Thoracic aorta (tissue), 2 donors: ENCODE measurements at regions not wholly inside any gene's neighbourhood (a gene's known extent, or its start where the extent isn't known, plus 50 kb on each side); places are given as distances from the start of the nearest gene placed in this dataset.

Source experiments
- ATAC-seq: fragments of 150-250 bp; one replicate; pipeline ENCODE4 v1.8.0; 2017; ENCODE audit warnings: low read depth; ENCODE audit not compliant: insufficient number of reproducible peaks, low FRiP score
- DNase-seq: peaks from one replicate; pipeline ENCODE4 v3.0.0-alpha.2; 2020; ENCODE audit warnings: low spot score
- H3K27ac ChIP-seq, 2 donors: fragments of 200-600 bp; sonication (generic); 1 replicate in 1 of 2; 2 replicates in 1 of 2; pipeline ENCODE4 v1.5.1; 2016; ENCODE audit warnings: mild to moderate bottlenecking in 2 of 2, moderate library complexity in 2 of 2
- H3K27me3 ChIP-seq: fragments of 200-600 bp; sonication (generic); replicated peaks from 2 replicates; pipeline ENCODE4 v1.6.0; 2016; ENCODE audit warnings: mild to moderate bottlenecking; ENCODE audit not compliant: insufficient read depth
- H3K36me3 ChIP-seq: fragments of 200-600 bp; sonication (generic); one replicate; pipeline ENCODE4 v1.5.1; 2016
- H3K4me1 ChIP-seq, 2 donors: fragments of 200-600 bp; sonication (generic); 1 replicate in 1 of 2; 2 replicates in 1 of 2; pipeline versions ENCODE4 v1.5.1 to v1.6.0; 2016; ENCODE audit warnings: low read depth in 2 of 2, mild to moderate bottlenecking in 1 of 2; ENCODE audit not compliant: control insufficient read depth in 1 of 2
- H3K4me3 ChIP-seq: fragments of 200-600 bp; sonication (generic); 2 replicates; pipeline ENCODE4 v1.5.1; 2016; ENCODE audit warnings: mild to moderate bottlenecking
- H3K9me3 ChIP-seq: fragments of 200-600 bp; sonication (generic); 2 replicates; pipeline ENCODE4 v1.5.1; 2016
- CTCF ChIP-seq: fragments of 200-600 bp; sonication (generic); IDR thresholded peaks from one replicate; pipeline ENCODE4 v1.5.1; 2019; ENCODE audit warnings: antibody characterized with exemption

GRCh38 chr13:50513300-50513877 lies 330.1 kb downstream of the DLEU7 start:
- H3K4me1 ChIP-seq: peaks cover 15 to 17% of the 10 kb centered on the region in 2 donors

GRCh38 chr13:50514249-50514648 lies 329.2 kb downstream of the DLEU7 start:
- Histone ChIP-seq H3K9me3 (no peaks in the 10 kb centered on the region), H3K36me3 (no peaks in the 10 kb centered on the region), H3K4me1 (peaks cover 15 to 17% of the 10 kb centered on the region in 2 donors), H3K27ac (no peak overlapping the region), H3K4me3 (no peak overlapping the region), H3K27me3 (no peaks in the 10 kb centered on the region)
- no peak for DNase-seq
- TF ChIP-seq CTCF: no peak
- ATAC-seq: no peak

More at GRCh38 chr13:50513300-50513877, 330.1 kb downstream of the DLEU7 start:
- Histone ChIP-seq H3K9me3 (no peaks in the 10 kb centered on the region), H3K27ac (peak overlapping the region; percentile 64 to 82), H3K4me3 (peak overlapping the region; percentile 68), H3K36me3 (no peaks in the 10 kb centered on the region), H3K27me3 (no peaks in the 10 kb centered on the region)
- no peak for ATAC-seq
- no peak for DNase-seq
- TF ChIP-seq CTCF: no peak

- no peak for TF ChIP-seq CTCF
- DNase-seq (no peak), ATAC-seq (no peak)
- H3K4me1 ChIP-seq: peaks cover 11 to 29% of the 10 kb centered on the region in 2 donors
- H3K27me3 ChIP-seq: no peaks in the 10 kb centered on the region
- no peaks in the 10 kb centered on the region for H3K36me3 ChIP-seq
- H3K9me3 ChIP-seq: no peaks in the 10 kb centered on the region
- H3K4me3 ChIP-seq: no peak overlapping the region
- no peak overlapping the region for H3K27ac ChIP-seq
These were observed 325.4 kb downstream of the DLEU7 start for GRCh38 chr13:50518131-50518530.

- H3K36me3 ChIP-seq: no peaks in the 10 kb centered on the region
- H3K27me3 ChIP-seq: no peaks in the 10 kb centered on the region
- TF ChIP-seq CTCF: no peak
- H3K4me1 ChIP-seq: peaks cover 4 to 22% of the 10 kb centered on the region in 2 donors
- H3K27ac ChIP-seq: no peak overlapping the region
- ATAC-seq: no peak
- no peak overlapping the region for H3K4me3 ChIP-seq
- no peaks in the 10 kb centered on the region for H3K9me3 ChIP-seq
- DNase-seq: no peak
These were observed 324.7 kb downstream of the DLEU7 start for GRCh38 chr13:50518781-50519201.

GRCh38 chr13:50519866-50520265 lies 323.6 kb downstream of the DLEU7 start:
- Histone ChIP-seq H3K4me1 (peaks cover 4 to 19% of the 10 kb centered on the region in 2 donors), H3K4me3 (no peak overlapping the region), H3K36me3 (no peaks in the 10 kb centered on the region), H3K27me3 (no peaks in the 10 kb centered on the region), H3K27ac (no peak overlapping the region), H3K9me3 (no peaks in the 10 kb centered on the region)
- DNase-seq (no peak), ATAC-seq (no peak)
- TF ChIP-seq CTCF: no peak
